ENCODE measurements at regions not wholly inside any gene's neighbourhood (a gene's known extent, or its start where the extent isn't known, plus 50 kb on each side); places are given as distances from the start of the nearest gene placed in this dataset.

DNA sequence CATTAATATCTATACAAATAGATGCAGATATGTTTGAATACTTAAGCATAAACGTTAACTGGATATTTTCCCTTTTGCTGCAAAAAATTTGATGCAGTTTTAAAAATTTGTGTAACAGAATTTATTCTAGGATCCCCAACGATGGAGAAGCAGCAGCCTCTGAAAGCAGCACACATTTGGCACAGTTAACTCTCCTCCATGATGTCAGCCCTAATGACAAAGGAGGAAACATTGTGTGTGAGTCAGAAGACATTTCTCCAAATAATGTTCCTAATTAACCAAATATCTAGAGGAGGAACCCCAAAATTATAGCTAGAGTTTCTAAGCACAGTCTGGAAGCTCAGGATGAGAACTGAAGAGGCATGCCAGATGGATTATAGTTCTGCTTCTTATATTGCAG is 281.9 kb upstream of the MAD2L1 start (continued):
- TF ChIP-seq, protein P1, sequence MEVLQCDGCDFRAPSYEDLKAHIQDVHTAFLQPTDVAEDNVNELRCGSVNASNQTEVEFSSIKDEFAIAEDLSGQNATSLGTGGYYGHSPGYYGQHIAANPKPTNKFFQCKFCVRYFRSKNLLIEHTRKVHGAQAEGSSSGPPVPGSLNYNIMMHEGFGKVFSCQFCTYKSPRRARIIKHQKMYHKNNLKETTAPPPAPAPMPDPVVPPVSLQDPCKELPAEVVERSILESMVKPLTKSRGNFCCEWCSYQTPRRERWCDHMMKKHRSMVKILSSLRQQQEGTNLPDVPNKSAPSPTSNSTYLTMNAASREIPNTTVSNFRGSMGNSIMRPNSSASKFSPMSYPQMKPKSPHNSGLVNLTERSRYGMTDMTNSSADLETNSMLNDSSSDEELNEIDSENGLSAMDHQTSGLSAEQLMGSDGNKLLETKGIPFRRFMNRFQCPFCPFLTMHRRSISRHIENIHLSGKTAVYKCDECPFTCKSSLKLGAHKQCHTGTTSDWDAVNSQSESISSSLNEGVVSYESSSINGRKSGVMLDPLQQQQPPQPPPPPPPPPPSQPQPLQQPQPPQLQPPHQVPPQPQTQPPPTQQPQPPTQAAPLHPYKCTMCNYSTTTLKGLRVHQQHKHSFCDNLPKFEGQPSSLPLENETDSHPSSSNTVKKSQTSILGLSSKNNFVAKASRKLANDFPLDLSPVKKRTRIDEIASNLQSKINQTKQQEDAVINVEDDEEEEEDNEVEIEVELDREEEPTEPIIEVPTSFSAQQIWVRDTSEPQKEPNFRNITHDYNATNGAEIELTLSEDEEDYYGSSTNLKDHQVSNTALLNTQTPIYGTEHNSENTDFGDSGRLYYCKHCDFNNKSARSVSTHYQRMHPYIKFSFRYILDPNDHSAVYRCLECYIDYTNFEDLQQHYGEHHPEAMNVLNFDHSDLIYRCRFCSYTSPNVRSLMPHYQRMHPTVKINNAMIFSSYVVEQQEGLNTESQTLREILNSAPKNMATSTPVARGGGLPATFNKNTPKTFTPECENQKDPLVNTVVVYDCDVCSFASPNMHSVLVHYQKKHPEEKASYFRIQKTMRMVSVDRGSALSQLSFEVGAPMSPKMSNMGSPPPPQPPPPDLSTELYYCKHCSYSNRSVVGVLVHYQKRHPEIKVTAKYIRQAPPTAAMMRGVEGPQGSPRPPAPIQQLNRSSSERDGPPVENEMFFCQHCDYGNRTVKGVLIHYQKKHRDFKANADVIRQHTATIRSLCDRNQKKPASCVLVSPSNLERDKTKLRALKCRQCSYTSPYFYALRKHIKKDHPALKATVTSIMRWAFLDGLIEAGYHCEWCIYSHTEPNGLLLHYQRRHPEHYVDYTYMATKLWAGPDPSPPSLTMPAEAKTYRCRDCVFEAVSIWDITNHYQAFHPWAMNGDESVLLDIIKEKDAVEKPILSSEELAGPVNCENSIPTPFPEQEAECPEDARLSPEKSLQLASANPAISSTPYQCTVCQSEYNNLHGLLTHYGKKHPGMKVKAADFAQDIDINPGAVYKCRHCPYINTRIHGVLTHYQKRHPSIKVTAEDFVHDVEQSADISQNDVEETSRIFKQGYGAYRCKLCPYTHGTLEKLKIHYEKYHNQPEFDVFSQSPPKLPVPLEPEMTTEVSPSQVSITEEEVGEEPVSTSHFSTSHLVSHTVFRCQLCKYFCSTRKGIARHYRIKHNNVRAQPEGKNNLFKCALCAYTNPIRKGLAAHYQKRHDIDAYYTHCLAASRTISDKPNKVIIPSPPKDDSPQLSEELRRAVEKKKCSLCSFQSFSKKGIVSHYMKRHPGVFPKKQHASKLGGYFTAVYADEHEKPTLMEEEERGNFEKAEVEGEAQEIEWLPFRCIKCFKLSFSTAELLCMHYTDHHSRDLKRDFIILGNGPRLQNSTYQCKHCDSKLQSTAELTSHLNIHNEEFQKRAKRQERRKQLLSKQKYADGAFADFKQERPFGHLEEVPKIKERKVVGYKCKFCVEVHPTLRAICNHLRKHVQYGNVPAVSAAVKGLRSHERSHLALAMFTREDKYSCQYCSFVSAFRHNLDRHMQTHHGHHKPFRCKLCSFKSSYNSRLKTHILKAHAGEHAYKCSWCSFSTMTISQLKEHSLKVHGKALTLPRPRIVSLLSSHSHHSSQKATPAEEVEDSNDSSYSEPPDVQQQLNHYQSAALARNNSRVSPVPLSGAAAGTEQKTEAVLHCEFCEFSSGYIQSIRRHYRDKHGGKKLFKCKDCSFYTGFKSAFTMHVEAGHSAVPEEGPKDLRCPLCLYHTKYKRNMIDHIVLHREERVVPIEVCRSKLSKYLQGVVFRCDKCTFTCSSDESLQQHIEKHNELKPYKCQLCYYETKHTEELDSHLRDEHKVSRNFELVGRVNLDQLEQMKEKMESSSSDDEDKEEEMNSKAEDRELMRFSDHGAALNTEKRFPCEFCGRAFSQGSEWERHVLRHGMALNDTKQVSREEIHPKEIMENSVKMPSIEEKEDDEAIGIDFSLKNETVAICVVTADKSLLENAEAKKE (CRISPR knock-in tag; IDR thresholded peaks at IDR 0.05) = no peak
- TF ChIP-seq STAT1 (IDR thresholded peaks at IDR 0.05; ENCODE audit: unreplicated experiment) = no peak
- TF ChIP-seq EZH2phosphoT487 (IDR thresholded peaks at IDR 0.05; ENCODE audit: unreplicated experiment) = no peak

DNA sequence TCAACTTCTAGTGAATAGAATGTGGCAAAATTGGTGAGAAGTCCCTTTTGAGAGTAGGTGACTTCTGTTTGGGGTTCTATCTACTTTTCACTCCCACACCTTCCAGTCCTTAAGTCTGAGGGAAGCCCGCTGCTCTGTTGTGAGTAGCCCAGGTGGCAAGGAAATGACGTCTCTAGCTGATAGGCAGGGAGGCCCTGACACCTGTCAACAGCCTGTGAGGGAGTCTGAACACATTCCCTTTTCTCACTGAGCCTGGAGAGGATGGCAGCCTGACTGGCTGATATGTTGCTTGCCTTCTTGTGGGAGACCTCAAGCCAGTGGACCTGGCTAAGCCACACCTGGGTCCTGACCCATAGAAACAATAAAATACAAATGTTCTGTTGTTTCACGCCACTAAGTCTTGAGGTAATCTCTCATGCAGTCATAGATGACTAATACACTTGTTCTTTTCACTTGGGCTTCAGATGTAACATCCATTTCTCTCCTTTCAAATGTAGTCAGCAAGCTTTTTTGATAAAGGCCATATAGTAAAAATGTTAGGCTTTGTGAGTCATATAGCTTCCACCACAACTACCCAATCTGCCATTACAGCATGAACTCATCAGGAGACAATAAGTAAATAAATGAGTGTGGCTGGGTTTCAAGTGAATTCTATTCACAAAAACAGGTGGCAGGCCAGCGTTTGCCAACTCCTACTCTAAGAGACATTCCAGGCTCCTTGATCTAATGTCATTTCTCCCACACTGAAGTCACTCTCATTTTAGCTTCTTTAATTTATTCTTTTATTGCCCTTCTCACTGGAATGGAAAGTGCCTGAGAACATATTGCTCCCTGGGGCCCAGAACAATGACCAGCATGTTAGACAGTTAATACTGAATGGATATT is 265.1 kb upstream of the MAD2L1 start:
- Mint-ChIP-seq H3K4me3 (no peak overlapping the region), H3K4me1 (peaks cover 5% of the 10 kb centered on the region), H3K36me3 (ENCODE audit: low read depth) (no peaks in the 10 kb centered on the region), H3K27me3 (ENCODE audit: insufficient read depth, low read depth, poor library complexity) (no peaks in the 10 kb centered on the region), H3K27ac (no peak overlapping the region), H3K9me3 (no peaks in the 10 kb centered on the region)
- Histone ChIP-seq H3K4me2 (no peak overlapping the region), H4K20me1 (replicated peaks; ENCODE audit: insufficient read depth) (no peaks in the 10 kb centered on the region), H3K4me3 (no peak overlapping the region), H3K27ac (ENCODE audit: low read depth) (no peak overlapping the region), H3K36me3 (ENCODE audit: insufficient read depth) (no peaks in the 10 kb centered on the region), H2AFZ (no peak overlapping the region), H3K4me1 (ENCODE audit: insufficient read depth) (no peaks in the 10 kb centered on the region), H3K27me3 (ENCODE audit: insufficient read depth) (no peaks in the 10 kb centered on the region), H3K9me2 (ENCODE audit: insufficient read depth) (peaks cover 3% of the 10 kb centered on the region; the same call in 1 of the 2 replicates), H3K79me2 (replicated peaks; ENCODE audit: insufficient read depth) (no peaks in the 10 kb centered on the region), H3F3A (replicated peaks; ENCODE audit: low read depth) (no peaks in the 10 kb centered on the region)
- TF ChIP-seq, protein P1 (CRISPR knock-in tag; IDR thresholded peaks at IDR 0.05) = no peak
- TF ChIP-seq, protein P2, sequence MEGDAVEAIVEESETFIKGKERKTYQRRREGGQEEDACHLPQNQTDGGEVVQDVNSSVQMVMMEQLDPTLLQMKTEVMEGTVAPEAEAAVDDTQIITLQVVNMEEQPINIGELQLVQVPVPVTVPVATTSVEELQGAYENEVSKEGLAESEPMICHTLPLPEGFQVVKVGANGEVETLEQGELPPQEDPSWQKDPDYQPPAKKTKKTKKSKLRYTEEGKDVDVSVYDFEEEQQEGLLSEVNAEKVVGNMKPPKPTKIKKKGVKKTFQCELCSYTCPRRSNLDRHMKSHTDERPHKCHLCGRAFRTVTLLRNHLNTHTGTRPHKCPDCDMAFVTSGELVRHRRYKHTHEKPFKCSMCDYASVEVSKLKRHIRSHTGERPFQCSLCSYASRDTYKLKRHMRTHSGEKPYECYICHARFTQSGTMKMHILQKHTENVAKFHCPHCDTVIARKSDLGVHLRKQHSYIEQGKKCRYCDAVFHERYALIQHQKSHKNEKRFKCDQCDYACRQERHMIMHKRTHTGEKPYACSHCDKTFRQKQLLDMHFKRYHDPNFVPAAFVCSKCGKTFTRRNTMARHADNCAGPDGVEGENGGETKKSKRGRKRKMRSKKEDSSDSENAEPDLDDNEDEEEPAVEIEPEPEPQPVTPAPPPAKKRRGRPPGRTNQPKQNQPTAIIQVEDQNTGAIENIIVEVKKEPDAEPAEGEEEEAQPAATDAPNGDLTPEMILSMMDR (conservative IDR thresholded peaks at IDR 0.05; ENCODE audit: low read depth in 2 of 2) = no peak
- no peak for DNase-seq (ENCODE audit: low spot score)
- no peak for ATAC-seq
